ENCODE measurements at regions not wholly inside any gene's neighbourhood (a gene's known extent, or its start where the extent isn't known, plus 50 kb on each side); places are given as distances from the start of the nearest gene placed in this dataset.

- intact Hi-C loops (cut with DNase I), result no loop called here
- WGBS, 3 donors, result 84 to 86% (median 86%) methylated on average over 4 of the region's 4 CpGs
- no peaks in the 10 kb centered on the region for H3K4me1 ChIP-seq (ENCODE audit: insufficient read depth)
- no peak overlapping the region for H3K27ac ChIP-seq
- H3K4me3 ChIP-seq, result no peak overlapping the region
- no peaks in the 10 kb centered on the region for H3K9me3 ChIP-seq
- no peaks in the 10 kb centered on the region for H3K27me3 ChIP-seq
- TF ChIP-seq POLR2A (IDR thresholded peaks at IDR 0.05), result no peak
- DNase-seq, result no peak
- no peaks in the 10 kb centered on the region for H3K36me3 ChIP-seq
These were observed 270.3 kb downstream of the DTHD1 start for GRCh38 chr4:36551697-36552214.

- no peak for DNase-seq
- Histone ChIP-seq H3K4me3 (no peak overlapping the region), H3K27ac (no peak overlapping the region), H3K9me3 (no peaks in the 10 kb centered on the region), H3K36me3 (no peaks in the 10 kb centered on the region), H3K4me1 (ENCODE audit: insufficient read depth) (no peaks in the 10 kb centered on the region), H3K27me3 (no peaks in the 10 kb centered on the region)
- 73 to 86% (median 82%) methylated on average over 1 of the region's 1 CpG for WGBS, 3 donors
- intact Hi-C loops (cut with DNase I), result no loop called here
- TF ChIP-seq CTCF (IDR thresholded peaks at IDR 0.05), result no peak
- no peak for TF ChIP-seq EP300 (IDR thresholded peaks at IDR 0.05)
- TF ChIP-seq POLR2A (IDR thresholded peaks at IDR 0.05), result no peak
These were observed 271.6 kb downstream of the DTHD1 start for GRCh38 chr4:36553029-36553428.

GRCh38 chr4:36553453-36553852 lies 272.0 kb downstream of the DTHD1 start:
- Histone ChIP-seq H3K9me3 (no peaks in the 10 kb centered on the region), H3K27ac (no peak overlapping the region), H3K27me3 (no peaks in the 10 kb centered on the region), H3K36me3 (no peaks in the 10 kb centered on the region), H3K4me3 (no peak overlapping the region), H3K4me1 (ENCODE audit: insufficient read depth) (no peaks in the 10 kb centered on the region)
- TF ChIP-seq EP300 (IDR thresholded peaks at IDR 0.05) (no peak), POLR2A (IDR thresholded peaks at IDR 0.05) (no peak), CTCF (IDR thresholded peaks at IDR 0.05) (no peak)
- WGBS, 3 donors, result 73 to 76% (median 75%) methylated on average over 3 of the region's 3 CpGs
- intact Hi-C loops (cut with DNase I), result no loop called here
- no peak for DNase-seq

- intact Hi-C loops (cut with DNase I), result no loop called here
- TF ChIP-seq POLR2A (IDR thresholded peaks at IDR 0.05), result no peak
- TF ChIP-seq EP300 (IDR thresholded peaks at IDR 0.05), result no peak
- no peak for TF ChIP-seq CTCF (IDR thresholded peaks at IDR 0.05)
These were observed 275.6 kb downstream of the DTHD1 start for GRCh38 chr4:36556984-36557383.

GRCh38 chr4:36568575-36568974 lies 287.2 kb downstream of the DTHD1 start:
- DNase-seq, result no peak
- Histone ChIP-seq H3K27ac (no peak overlapping the region), H3K4me1 (ENCODE audit: insufficient read depth) (no peaks in the 10 kb centered on the region), H3K9me3 (no peaks in the 10 kb centered on the region), H3K36me3 (no peaks in the 10 kb centered on the region), H3K27me3 (no peaks in the 10 kb centered on the region), H3K4me3 (no peak overlapping the region)
- intact Hi-C loops (cut with DNase I), result no loop called here
- WGBS, 3 donors, result 43 to 63% (median 50%) methylated on average over 3 of the region's 3 CpGs
- TF ChIP-seq POLR2A (IDR thresholded peaks at IDR 0.05) (no peak), EP300 (IDR thresholded peaks at IDR 0.05) (no peak), CTCF (IDR thresholded peaks at IDR 0.05) (no peak)

More at GRCh38 chr4:36556984-36557383, 275.6 kb downstream of the DTHD1 start:
- Histone ChIP-seq H3K27ac (no peak overlapping the region), H3K4me3 (no peak overlapping the region), H3K27me3 (no peaks in the 10 kb centered on the region), H3K36me3 (no peaks in the 10 kb centered on the region), H3K9me3 (no peaks in the 10 kb centered on the region), H3K4me1 (ENCODE audit: insufficient read depth) (no peaks in the 10 kb centered on the region)
- DNase-seq, result no peak

Measured in ovary (tissue), 7 donors.